NCI-H146 (cell line): ENCODE measurements at regions not wholly inside any gene's neighbourhood (a gene's known extent, or its start where the extent isn't known, plus 50 kb on each side); places are given as distances from the start of the nearest gene placed in this dataset.
A peak's percentile ranks its signal among the peaks of the same experiment; 100 is the strongest.
"Not testable (repeated sequence)": the region's sequence is repeated elsewhere in the genome, so short reads cannot be mapped to it uniquely, and the experiment has no call there.

Experiments used
- DNase-seq: peaks from one replicate; lab custom pipeline; 2025; lab: John Stamatoyannopoulos, UW

- no peak for DNase-seq
These were observed 757.1 kb upstream of the SLC35B3 start for GRCh38 chr6:9192405-9192909.

- DNase-seq, result no peak
These were observed 750.8 kb upstream of the SLC35B3 start for GRCh38 chr6:9186148-9186547.

- DNase-seq, result no peak
These were observed 742.7 kb upstream of the SLC35B3 start for GRCh38 chr6:9178071-9178470.

- no peak for DNase-seq
These were observed 737.9 kb upstream of the SLC35B3 start for GRCh38 chr6:9173229-9173628.

GRCh38 chr6:9172096-9172495 lies 736.8 kb upstream of the SLC35B3 start:
- no peak for DNase-seq

- no peak for DNase-seq
These were observed 733.3 kb upstream of the SLC35B3 start for GRCh38 chr6:9168669-9169068.

- no peak for DNase-seq
These were observed 726.4 kb upstream of the SLC35B3 start for GRCh38 chr6:9161731-9162130.

GRCh38 chr6:9159051-9159450 lies 723.7 kb upstream of the SLC35B3 start:
- no peak for DNase-seq

- DNase-seq, result no peak
These were observed 720.5 kb upstream of the SLC35B3 start for GRCh38 chr6:9155836-9156235.

GRCh38 chr6:9143140-9143539 lies 707.8 kb upstream of the SLC35B3 start:
- no peak for DNase-seq

GRCh38 chr6:9140951-9141460 lies 705.7 kb upstream of the SLC35B3 start:
- peak; percentile 63 for DNase-seq

- peak; percentile 83 for DNase-seq
These were observed 704.8 kb upstream of the SLC35B3 start for GRCh38 chr6:9140172-9140571.

- no peak for DNase-seq
These were observed 704.4 kb upstream of the SLC35B3 start for GRCh38 chr6:9139746-9140145.

GRCh38 chr6:9138936-9139335 lies 703.6 kb upstream of the SLC35B3 start:
- DNase-seq, result peak; percentile 11

- no peak for DNase-seq
These were observed 700.9 kb upstream of the SLC35B3 start for GRCh38 chr6:9136141-9136822.

- peak; percentile 76 for DNase-seq
These were observed 696.3 kb upstream of the SLC35B3 start for GRCh38 chr6:9131616-9132015.

- no peak for DNase-seq
These were observed 695.9 kb upstream of the SLC35B3 start for GRCh38 chr6:9131201-9131600.

- no peak for DNase-seq
These were observed 693.6 kb upstream of the SLC35B3 start for GRCh38 chr6:9128970-9129369.

GRCh38 chr6:9126878-9127560 lies 691.7 kb upstream of the SLC35B3 start:
- DNase-seq, result no peak

GRCh38 chr6:9126034-9126433 lies 690.7 kb upstream of the SLC35B3 start:
- not testable (repeated sequence) for DNase-seq

GRCh38 chr6:9121549-9121948 lies 686.2 kb upstream of the SLC35B3 start:
- no peak for DNase-seq

GRCh38 chr6:9116026-9116425 lies 680.7 kb upstream of the SLC35B3 start:
- no peak for DNase-seq

GRCh38 chr6:9112544-9112943 lies 677.2 kb upstream of the SLC35B3 start:
- no peak for DNase-seq
